KG1 (cell line): ENCODE measurements at regions not wholly inside any gene's neighbourhood (a gene's known extent, or its start where the extent isn't known, plus 50 kb on each side); places are given as distances from the start of the nearest gene placed in this dataset.
"Not testable (repeated sequence)": the region's sequence is repeated elsewhere in the genome, so short reads cannot be mapped to it uniquely, and the experiment has no call there.

ENCODE experiments used
- DNase-seq: peaks from one replicate; lab custom pipeline; 2025; lab: John Stamatoyannopoulos, UW

DNA sequence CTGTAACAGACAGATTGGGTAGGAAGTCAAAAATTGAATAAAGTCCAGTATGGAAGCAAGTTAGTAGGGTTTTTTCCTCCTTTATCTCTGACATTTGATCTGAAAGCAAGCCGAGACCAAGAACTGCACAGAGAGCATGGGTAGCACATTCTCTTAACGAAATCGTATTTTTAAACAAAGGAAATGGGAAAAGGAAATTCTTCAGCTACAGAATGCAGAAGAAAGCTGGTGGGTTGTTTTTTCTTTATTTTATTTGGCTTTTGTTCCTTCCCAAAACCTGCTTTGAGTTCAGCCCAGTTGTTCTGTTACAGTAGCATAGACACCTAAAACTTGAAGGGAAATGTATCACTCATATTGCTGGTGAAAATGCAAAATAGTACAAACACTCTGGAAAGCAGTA is 397.0 kb downstream of the GBE1 start:
- DNase-seq = no peak

DNA sequence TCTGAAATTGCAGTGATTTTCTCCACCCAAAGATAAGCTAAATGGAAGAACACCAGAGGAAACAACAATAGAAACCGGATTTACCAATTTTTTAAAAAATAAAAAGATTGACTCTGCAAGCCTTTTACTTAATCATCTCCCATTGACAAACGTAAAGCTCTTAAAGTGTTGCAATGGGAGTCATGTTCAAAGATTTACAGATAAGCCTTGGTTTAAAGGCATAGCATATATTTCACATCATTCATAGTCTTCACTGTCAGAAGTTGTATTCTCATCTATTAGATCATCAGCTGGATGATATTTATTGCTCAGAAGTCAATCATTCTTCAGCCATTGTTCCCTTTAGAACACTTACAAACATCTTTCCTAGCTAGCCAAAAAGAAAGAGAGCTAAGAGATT is 397.6 kb downstream of the GBE1 start:
- DNase-seq = no peak

DNA sequence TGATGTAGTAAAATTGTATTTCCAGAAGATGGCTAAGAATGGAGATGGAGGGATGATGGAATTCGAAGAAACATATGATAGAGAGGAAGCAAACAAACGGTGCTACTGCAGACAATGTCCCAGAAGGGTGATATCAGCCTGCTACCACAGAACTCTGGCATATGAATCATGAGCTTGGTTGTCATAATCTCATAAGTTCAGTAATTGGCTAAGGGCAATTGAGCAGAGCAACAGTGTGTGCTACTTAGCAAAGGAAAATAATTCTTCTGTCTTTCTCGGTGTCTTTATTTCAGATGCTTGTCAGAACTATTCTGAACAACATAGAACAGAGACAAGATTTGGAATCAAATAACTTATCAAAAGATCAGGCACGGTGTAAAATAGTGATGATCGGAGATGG is 407.3 kb downstream of the GBE1 start:
- no peak for DNase-seq

DNA sequence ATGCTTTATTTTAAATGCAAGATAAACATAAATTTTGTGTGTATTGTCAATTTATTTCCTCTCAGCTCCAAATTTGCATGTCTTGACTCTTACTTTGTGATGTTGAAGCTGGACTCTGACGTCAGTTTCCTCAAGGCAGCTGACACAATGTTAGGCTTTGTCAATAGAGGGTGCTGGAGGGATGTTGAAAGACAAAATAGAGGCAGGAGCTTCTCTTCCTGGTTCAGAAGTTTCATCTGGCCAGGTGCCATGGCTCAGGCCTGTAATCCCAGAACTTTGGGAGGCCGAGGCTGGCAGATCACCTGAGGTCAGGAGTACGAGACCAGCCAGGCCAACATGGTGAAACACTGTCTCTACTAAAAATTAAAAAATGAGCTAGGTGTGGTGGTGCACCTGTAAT is 408.6 kb downstream of the GBE1 start:
- no peak for DNase-seq

DNA sequence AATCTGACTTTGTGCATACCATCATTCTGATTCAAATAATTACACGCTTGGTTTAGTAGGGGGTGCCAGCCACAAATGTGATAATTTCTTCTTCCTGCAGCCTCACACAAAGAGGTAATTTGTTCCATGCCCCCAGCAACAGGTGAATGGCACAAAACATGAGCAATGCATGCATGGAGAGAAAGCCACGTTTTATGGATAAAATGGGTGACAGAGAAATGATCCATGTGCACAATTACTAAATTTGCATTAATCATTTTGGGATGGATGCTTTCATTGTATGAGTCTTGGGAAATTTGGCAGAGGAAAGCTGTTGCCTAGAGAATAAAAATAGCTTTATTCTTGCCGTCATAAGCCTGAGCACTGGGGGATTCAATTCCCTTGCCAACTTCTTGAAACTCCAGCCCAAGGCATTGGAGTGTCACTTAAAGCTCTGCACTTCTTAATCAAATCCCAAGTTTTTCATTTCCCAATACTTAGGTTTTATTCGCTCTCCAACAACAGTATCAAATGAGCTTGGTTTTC is 411.6 kb downstream of the GBE1 start:
- DNase-seq = no peak

DNA sequence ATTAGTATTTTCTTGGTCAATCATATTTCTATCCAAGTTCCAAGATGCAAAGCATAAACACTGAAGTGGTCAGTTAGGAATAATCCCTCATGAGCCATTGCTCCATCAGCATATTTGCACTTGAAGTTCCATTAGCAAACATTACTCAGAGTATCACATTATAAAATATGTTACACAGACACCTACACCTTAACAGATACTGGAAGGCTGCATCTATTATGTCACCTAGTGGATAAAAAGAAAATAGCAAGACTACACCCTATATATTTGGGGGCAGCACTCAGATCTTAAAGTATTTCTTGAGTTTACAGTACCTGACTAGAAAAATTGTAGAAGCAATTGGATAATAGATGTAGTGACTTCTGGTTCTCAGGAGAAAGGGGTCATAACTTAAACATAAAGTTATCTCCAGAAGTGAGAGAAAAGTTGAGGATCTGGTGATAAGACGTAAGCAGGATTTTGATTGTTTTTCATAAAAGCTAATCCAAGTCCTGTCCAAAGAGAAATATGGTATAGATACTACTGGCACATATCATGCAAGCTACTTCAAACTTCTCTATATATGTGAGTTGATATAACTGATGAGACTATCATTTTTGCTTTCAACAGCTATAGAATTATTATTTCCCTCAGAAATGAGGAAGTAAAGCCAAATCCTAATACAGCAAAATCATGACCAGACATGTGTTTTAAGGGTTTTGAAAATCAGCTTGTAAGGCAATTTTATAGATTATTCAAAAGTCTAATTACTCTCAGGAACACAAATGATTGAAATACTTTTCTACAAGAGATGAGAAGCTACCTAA is 422.2 kb downstream of the GBE1 start:
- no peak for DNase-seq

DNA sequence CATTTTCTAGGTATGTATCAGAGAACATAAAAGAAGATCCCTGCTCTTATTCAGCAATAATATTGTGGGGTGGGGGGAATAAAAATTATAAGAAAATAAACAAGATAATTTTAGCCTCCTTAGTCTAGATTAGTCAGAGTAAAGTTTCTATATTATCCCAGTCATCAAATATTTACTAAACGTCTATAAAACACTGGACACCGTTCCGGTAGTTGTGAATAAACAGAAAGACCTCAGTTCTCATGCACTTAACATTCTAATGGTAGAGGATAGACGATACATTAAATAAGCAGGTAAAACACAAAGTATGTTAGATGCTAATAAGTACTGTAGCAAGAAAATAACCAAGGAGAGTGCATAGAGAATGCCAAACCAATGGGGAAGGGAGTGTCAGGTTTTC is 425.0 kb downstream of the GBE1 start:
- DNase-seq = no peak

DNA sequence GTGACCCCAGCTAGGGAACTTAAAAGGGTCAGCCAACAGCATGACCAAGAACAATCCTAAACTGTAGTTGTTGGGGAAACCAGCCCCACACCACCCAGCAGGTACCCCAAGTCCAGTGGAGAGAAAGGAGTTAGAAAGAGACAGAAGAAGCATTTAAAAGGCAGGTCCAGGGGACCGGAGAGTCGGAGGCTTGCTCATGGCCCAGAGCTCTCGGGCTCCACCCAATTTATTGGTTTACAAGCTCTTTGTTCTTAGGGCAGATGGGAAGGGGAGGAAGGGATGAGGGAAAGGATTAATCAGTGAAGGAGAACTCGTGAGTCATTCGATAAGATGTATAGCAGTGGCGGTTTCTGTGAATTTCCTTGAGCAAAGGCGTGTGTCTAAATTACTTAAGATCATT is 431.6 kb downstream of the GBE1 start:
- DNase-seq = not testable (repeated sequence)

DNA sequence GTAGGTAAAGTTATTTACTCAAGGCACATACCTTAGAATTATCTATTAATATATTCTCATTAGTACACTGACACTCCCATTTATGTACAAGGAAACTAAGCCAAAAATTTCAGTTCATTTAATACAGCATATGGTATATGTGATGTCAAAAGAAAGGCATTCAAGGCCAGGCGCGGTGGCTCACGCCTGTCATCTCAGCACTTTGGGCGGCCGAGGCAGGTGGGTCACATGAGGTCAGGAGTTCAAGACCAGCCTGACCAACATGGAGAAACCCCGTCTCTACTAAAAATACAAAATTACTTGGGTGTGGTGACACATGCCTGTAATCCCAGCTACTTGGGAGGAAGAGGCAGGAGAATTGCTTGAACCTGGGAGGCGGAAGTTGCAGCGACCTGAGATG is 435.2 kb downstream of the GBE1 start:
- no peak for DNase-seq

DNA sequence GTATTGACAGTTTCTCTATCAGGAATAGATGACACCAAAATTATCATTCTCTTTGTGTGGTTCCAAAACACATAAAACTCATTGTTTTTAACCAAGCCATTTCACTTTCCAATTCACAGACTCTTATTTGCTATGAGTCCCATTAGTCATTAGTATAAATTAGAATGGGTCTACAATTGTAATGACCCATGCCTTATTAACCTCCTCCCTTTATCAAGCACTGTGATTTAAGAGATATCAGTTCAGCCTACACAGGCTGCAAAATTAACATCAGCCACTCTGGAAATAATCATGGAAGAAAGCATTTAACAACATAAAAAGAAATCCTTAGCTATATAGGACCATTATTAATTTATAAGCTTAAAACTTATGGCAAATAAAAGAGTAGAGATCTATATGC is 440.6 kb downstream of the GBE1 start:
- no peak for DNase-seq

DNA sequence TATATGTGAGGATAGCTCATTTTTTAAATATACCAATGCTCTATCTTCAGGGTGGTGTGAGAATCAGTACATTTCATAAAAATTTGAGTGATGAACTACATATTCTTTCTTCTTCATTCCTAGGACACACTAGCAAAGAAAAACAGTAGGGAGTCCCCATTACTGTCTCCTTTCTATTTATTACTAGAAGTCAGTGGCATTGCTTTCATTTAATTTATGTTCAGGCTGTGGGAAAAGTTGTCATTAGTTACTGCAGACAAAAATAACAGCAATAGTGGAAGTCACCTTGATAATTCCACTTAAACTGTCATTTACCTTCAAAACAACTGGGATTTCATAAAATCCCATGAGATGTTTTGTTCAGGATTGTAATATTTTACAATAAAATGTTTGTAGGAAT is 446.4 kb downstream of the GBE1 start:
- DNase-seq = no peak

DNA sequence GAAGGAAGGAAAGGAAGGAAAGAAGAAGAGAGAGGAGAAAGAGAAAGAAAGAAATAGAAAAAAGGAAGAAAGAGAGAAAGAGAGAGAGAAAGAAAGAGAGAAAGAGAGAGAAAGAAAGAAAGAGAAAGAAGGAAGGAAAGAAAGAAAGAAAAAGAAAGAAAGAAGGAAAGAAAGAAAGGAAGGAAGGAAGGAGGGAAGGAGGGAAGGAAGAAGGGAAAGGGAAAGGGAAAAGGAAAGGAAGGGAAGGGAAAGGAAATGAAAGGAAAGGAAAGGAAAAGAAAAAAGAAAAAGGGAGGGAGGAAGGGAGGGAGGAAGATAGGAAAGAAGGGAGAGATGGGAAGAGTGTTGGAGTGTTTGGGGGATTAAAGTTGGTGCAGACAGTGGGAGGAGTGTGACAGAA is 450.1 kb downstream of the GBE1 start:
- no peak for DNase-seq

DNA sequence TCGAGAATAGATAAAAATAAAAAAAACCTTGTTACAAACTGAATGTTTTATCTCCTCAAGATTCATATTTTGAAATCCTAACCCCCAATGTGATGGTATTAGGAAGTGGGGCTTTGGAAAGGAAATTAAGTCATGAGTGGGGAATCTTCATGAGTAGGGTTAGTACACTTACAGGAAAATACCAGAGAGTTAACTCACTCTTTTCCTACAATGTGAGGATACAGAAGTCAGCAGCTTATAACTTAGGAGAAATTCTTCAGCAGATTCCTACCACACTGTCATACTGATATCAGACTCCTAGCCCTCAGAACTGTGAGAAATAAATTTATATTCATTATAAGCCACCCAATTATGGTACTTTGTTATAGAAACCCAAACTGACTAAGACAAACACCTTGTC is 453.1 kb downstream of the GBE1 start:
- no peak for DNase-seq

DNA sequence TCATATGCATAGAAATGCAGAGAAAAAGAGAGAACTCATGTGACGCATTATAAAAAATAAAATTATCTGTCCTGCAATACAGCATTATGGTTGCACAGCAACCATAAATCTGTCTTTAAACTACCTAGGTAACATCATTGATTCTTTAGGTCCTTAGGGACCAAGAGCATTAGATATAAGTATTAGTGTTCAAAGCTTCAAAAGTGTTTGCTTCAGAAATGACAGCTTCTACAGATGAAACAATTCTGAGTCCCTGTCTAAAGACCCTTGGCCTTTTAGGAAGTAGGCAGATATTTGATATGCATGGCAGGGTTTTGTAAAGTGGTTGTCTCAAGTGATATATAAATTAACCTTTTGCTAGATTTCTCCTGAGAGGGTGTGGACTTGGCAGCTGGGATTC is 454.2 kb downstream of the GBE1 start:
- no peak for DNase-seq

DNA sequence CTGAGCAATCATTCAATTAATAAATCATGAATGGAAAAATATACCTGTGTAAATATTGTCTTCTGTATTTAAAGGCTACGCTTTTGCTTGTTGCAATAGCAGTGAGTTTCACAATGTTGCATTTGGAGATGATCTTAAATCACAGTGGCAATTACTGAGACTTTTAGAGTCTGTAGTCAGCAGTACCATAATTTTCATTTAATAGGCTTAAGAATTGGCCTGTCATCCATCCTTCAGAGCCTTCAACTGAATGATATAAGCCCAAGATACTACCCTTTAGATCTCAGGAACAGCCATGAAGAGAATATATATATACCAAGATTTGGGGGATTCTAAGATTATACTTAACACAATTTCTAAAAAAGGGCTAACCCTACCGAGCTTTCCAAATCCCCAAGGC is 458.1 kb downstream of the GBE1 start:
- DNase-seq = no peak

DNA sequence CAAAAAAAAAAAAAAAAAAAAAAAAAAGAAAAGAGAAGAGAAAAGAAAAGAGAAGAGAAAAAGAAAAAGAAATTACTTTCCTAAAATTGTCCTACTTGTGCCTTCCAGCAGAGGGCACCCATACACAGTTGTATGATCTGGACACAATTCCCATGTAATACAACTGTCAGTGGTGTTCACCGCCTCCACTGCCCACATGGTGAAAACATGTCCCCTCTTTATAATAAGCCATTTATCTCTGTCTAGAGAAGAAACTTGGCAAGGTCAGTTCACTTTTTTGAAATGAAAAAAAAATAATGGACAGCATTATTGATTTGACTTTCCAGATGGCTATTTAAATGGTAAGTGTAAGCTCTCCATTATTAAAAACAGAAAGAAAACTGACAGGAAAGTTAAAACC is 459.4 kb downstream of the GBE1 start:
- peak; percentile 12 for DNase-seq

DNA sequence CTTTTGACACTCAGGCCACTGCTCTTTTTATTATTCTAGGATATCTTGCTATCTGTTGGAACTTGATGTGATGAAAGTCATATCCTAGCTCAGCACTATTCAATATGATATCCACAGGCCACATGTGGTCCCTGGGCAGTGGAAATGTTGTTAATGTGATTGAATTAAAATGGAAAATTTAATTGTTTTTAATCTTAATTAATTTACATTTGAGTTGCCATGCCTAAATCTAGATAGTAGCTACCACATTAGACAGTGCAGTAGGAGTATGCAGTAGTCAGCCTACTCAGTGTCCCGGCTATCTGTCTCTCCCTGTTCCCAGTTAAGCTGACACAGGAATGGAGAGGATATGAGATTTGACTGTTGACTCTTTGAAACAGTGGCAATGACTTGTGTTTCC is 460.2 kb downstream of the GBE1 start:
- no peak for DNase-seq

DNA sequence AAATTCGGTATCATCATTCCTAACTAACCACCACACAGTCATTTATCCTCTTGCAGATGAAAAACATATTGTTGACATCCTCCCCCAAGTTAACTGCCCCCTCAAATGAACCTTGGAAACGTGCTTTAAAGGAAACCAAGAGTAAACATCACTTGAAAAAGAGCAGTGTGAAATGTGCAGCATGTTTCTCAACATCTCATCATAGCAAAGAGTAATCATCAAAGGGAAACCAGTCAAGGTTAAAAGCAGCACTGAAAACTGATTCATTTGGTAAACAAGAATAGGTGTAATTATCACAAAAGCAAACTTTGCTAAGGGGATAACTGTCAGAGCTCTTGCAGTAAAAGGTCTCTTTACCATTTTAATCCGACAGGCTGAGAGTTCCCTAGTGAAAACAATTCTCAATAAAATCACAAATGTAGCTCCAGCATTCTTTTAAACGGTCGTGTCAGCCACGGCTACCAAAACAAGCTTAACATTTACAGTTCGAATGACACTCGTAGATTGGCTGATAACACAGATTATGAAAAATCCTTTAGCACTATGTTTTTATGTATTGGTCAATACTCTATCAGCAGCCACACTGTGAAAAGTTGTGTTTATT is 461.0 kb downstream of the GBE1 start:
- DNase-seq = no peak

DNA sequence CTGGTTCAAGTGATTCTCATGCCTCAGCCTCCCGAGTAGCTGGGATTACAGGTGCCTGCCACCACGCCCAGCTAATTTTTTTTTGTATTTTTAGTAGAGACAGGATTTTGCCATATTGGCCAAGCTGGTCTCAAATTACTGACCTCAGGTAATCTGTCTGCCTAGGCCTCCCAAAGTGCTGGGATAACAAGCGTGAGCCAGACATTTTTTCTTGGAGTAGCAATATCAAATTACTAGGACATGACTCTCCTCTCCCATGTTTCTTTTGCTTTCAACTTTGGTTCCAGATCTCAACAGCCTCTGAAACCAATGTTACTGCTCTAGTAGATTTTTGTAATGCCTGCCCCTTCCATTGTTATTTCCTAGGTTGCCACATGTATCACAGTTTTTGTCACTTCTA is 462.0 kb downstream of the GBE1 start:
- no peak for DNase-seq

DNA sequence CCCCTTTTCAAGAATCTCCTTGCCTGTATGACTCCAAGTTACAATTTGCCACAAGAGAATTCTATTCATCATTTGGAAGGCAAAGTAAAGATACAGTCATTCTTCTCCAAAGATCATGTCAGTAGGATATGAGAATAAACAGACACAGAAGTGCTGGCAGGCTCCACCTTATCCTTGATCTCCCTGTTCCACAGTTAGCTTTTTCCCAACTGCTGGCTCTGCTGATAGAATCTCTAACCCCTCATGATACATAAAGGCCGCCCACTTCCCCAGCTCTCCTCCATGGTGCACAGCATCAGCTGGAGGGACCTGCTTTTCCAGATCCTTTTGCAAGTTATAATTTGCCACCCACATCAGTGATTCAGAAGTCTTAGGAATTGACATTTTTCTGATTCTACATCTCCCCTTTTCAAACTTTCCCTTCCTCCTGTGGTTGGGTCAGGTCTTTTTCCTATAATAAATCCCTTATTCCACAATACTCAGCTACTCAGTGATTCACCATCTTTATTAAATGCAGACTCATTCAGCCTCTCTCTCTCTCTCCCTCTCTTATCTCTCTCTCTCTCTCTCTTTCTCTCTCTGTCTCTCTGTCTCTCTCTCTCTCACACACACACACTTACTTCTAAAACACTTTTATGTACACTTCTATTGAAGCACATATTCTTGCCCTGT is 465.4 kb downstream of the GBE1 start:
- no peak for DNase-seq

DNA sequence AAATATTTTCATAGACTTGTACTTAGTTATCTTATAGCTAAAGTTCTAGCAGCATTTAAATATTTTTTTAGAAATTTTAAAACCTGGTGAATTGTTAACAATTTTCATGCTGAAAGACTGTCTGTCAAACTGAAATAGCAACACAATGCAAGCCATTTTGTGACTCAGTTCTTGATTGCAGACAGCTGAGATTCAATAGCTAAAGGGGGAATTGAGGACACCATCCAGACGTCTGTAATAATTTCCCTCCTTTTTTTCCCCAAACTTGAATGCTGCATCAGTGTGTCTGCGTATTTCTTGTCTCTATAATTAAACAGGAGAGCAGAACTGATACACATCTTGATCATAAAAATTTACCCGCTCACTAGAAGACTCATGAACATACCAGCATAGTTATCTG is 468.3 kb downstream of the GBE1 start:
- no peak for DNase-seq

DNA sequence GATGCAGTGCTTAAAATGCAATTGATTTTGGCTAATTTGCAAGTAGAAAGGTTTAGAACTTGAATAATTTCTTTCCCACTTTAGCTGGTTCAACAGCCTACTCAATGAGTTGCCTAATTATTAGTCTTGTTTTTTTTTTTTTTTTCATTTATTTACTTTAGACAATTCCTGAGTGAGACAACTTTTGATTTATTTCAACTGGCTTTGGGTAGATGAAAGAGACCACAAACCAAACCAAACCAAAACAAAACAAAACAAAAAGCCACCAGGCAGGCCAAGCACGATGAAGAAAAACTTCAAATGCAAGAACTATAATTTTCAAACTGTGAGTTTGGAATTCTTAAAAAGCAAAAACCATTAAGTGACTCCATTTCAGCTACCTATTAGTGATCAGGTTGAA is 469.9 kb downstream of the GBE1 start:
- DNase-seq = no peak

DNA sequence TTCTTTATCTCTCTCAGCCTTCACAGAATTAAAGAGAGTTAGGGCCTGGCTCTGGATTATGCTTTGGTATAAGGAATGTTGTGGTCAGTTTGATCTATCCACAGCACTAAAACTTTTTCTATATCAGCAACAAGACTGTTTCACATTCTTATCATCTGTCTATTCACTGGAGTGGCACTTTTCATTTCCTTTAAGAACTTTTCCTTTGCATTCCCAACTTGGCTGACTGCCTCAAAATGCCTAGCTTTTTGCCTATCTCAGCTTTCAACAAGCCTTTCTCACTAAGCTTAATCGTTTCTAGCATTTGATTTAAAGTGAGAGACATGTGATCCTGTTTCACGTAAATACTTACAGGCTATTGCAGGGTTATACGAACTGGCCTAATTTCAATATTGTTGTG is 471.8 kb downstream of the GBE1 start:
- DNase-seq = no peak
